Uterus (tissue), 3 donors: ENCODE measurements at regions not wholly inside any gene's neighbourhood (a gene's known extent, or its start where the extent isn't known, plus 50 kb on each side); places are given as distances from the start of the nearest gene placed in this dataset.

Source experiments
- DNase-seq, 2 donors: peaks; one replicate each; pipeline ENCODE4 v3.0.0-alpha.2; 2019 to 2020
- H3K27ac ChIP-seq, 2 donors: fragments of 200-600 bp; sonication (generic); 1 replicate in 1 of 2; 2 replicates in 1 of 2; pipeline ENCODE4 v1.5.1; 2016 to 2018
- H3K27me3 ChIP-seq, 2 donors: fragments of 200-600 bp; sonication (generic); one replicate each; pipeline ENCODE4 v1.5.1; 2018 to 2019; ENCODE audit warnings: control low read depth in 1 of 2
- H3K36me3 ChIP-seq, 2 donors: fragments of 200-600 bp; sonication (generic); one replicate each; pipeline ENCODE4 v1.5.1; 2019; ENCODE audit warnings: control low read depth in 1 of 2
- H3K4me1 ChIP-seq, 2 donors: fragments of 200-600 bp; sonication (generic); one replicate each; pipeline ENCODE4 v1.5.1; 2018 to 2019; ENCODE audit warnings: control low read depth in 1 of 2
- H3K4me3 ChIP-seq, 2 donors: fragments of 200-600 bp; sonication (generic); 1 replicate in 1 of 2; 2 replicates in 1 of 2; pipeline ENCODE4 v1.5.1; 2018 to 2019; ENCODE audit warnings: mild to moderate bottlenecking in 1 of 2
- H3K9me3 ChIP-seq, 2 donors: fragments of 200-600 bp; sonication (generic); one replicate each; pipeline ENCODE4 v1.5.1; 2019; ENCODE audit warnings: control low read depth in 1 of 2
- CTCF ChIP-seq, 4 experiments: fragments of 200-600 bp in 2 of 4; fragments of 450-650 bp in 2 of 4; sonication (generic) in 2 of 4; IDR thresholded peaks; one replicate each; pipeline ENCODE4 v1.5.1; 2016 to 2019; ENCODE audit warnings: antibody characterized with exemption in 4 of 4, mild to moderate bottlenecking in 2 of 4, moderate library complexity in 1 of 4
- POLR2A ChIP-seq, 2 donors: fragments of 450-650 bp; IDR thresholded peaks; one replicate each; pipeline ENCODE4 v1.6.1; 2016; ENCODE audit warnings: antibody characterized with exemption in 2 of 2, mild to moderate bottlenecking in 1 of 2, moderate library complexity in 1 of 2
- intact Hi-C: fragments of 100-400 bp; cut with DNase I; formaldehyde crosslinking; loops from one replicate; pipeline ENCODE4 v1.15.1; 2023; ENCODE audit warnings: low total_unique reads
- donor health status: DM: yes; HTN: yes; CAD: no.

GRCh38 chr10:2076528-2076927, 339.2 kb upstream of the ADARB2 start:
- no peaks in the 10 kb centered on the region for H3K27me3 ChIP-seq
- H3K4me1 ChIP-seq: no peaks in the 10 kb centered on the region
- no peak overlapping the region for H3K4me3 ChIP-seq
- no peak overlapping the region for H3K27ac ChIP-seq
- H3K9me3 ChIP-seq: no peaks in the 10 kb centered on the region
- DNase-seq: no peak
- TF ChIP-seq CTCF (IDR thresholded peaks at IDR 0.05) (no peak), POLR2A (IDR thresholded peaks at IDR 0.05) (no peak)
- no peaks in the 10 kb centered on the region for H3K36me3 ChIP-seq
- intact Hi-C loops: no loop called here

GRCh38 chr10:2067015-2067414, 329.7 kb upstream of the ADARB2 start:
- no peak for TF ChIP-seq POLR2A (IDR thresholded peaks at IDR 0.05)
- TF ChIP-seq CTCF (IDR thresholded peaks at IDR 0.05): no peak
- intact Hi-C loops: no loop called here
- Histone ChIP-seq H3K4me1 (no peaks in the 10 kb centered on the region), H3K9me3 (no peaks in the 10 kb centered on the region), H3K27me3 (no peaks in the 10 kb centered on the region), H3K36me3 (no peaks in the 10 kb centered on the region), H3K27ac (no peak overlapping the region), H3K4me3 (no peak overlapping the region)
- no peak for DNase-seq

- Histone ChIP-seq H3K36me3 (no peaks in the 10 kb centered on the region), H3K27me3 (no peaks in the 10 kb centered on the region), H3K4me3 (no peak overlapping the region), H3K27ac (no peak overlapping the region), H3K4me1 (no peaks in the 10 kb centered on the region), H3K9me3 (no peaks in the 10 kb centered on the region)
- no peak for TF ChIP-seq POLR2A (IDR thresholded peaks at IDR 0.05)
- no peak for TF ChIP-seq CTCF (IDR thresholded peaks at IDR 0.05)
- DNase-seq: no peak
- intact Hi-C loops: no loop called here
These were observed 317.4 kb upstream of the ADARB2 start for GRCh38 chr10:2054728-2055127.

- Histone ChIP-seq H3K27me3 (no peaks in the 10 kb centered on the region), H3K4me1 (no peaks in the 10 kb centered on the region), H3K27ac (no peak overlapping the region), H3K4me3 (no peak overlapping the region), H3K9me3 (no peaks in the 10 kb centered on the region), H3K36me3 (no peaks in the 10 kb centered on the region)
- TF ChIP-seq POLR2A (IDR thresholded peaks at IDR 0.05) (no peak), CTCF (IDR thresholded peaks at IDR 0.05) (no peak)
- intact Hi-C loops: no loop called here
- DNase-seq: no peak
These were observed 316.5 kb upstream of the ADARB2 start for GRCh38 chr10:2053805-2054204.

- intact Hi-C loops: no loop called here
- Histone ChIP-seq H3K27me3 (no peaks in the 10 kb centered on the region), H3K27ac (no peak overlapping the region), H3K4me1 (no peaks in the 10 kb centered on the region), H3K36me3 (no peaks in the 10 kb centered on the region), H3K9me3 (no peaks in the 10 kb centered on the region), H3K4me3 (no peak overlapping the region)
- TF ChIP-seq POLR2A (IDR thresholded peaks at IDR 0.05) (no peak), CTCF (IDR thresholded peaks at IDR 0.05) (no peak)
- no peak for DNase-seq
These were observed 313.8 kb upstream of the ADARB2 start for GRCh38 chr10:2051108-2051507.
